ENCODE measurements at regions not wholly inside any gene's neighbourhood (a gene's known extent, or its start where the extent isn't known, plus 50 kb on each side); places are given as distances from the start of the nearest gene placed in this dataset.
A peak's percentile ranks its signal among the peaks of the same experiment; 100 is the strongest.

GRCh38 chr5:103375350-103375749 lies 116.8 kb downstream of the MACIR start:
- DNase-seq = no peak

GRCh38 chr5:103374473-103374963 lies 116.0 kb downstream of the MACIR start:
- peak; percentile 24 for DNase-seq

GRCh38 chr5:103373597-103374472 lies 115.3 kb downstream of the MACIR start:
- no peak for DNase-seq

- peak; percentile 16 for DNase-seq
Measured at GRCh38 chr5:103371046-103371607, 112.6 kb downstream of the MACIR start.

GRCh38 chr5:103369125-103370120 lies 110.9 kb downstream of the MACIR start:
- DNase-seq = no peak

GRCh38 chr5:103367702-103368101 lies 109.1 kb downstream of the MACIR start:
- no peak for DNase-seq

GRCh38 chr5:103366918-103367549 lies 108.5 kb downstream of the MACIR start:
- no peak for DNase-seq

GRCh38 chr5:103364074-103364473 lies 105.5 kb downstream of the MACIR start:
- no peak for DNase-seq

- DNase-seq = no peak
Measured at GRCh38 chr5:103362211-103362610, 103.6 kb downstream of the MACIR start.

GRCh38 chr5:103360475-103360874 lies 101.9 kb downstream of the MACIR start:
- no peak for DNase-seq

- no peak for DNase-seq
Measured at GRCh38 chr5:103358305-103358995, 99.9 kb downstream of the MACIR start.

GRCh38 chr5:103357636-103358035 lies 99.1 kb downstream of the MACIR start:
- DNase-seq = no peak

- DNase-seq = no peak
Measured at GRCh38 chr5:103356350-103357091, 98.0 kb downstream of the MACIR start.

GRCh38 chr5:103355579-103355978 lies 97.0 kb downstream of the MACIR start:
- DNase-seq = no peak

- DNase-seq = no peak
Measured at GRCh38 chr5:103354446-103354845, 95.9 kb downstream of the MACIR start.

- no peak for DNase-seq
Measured at GRCh38 chr5:103353581-103353980, 95.0 kb downstream of the MACIR start.

- DNase-seq = no peak
Measured at GRCh38 chr5:103347716-103348423, 89.3 kb downstream of the MACIR start.

GRCh38 chr5:103346162-103346748 lies 87.7 kb downstream of the MACIR start:
- DNase-seq = no peak

- DNase-seq = no peak
Measured at GRCh38 chr5:103345461-103345860, 86.9 kb downstream of the MACIR start.

Data from occipital lobe (tissue), 1 donor.